GM21717 (cell line): ENCODE measurements at regions not wholly inside any gene's neighbourhood (a gene's known extent, or its start where the extent isn't known, plus 50 kb on each side); places are given as distances from the start of the nearest gene placed in this dataset.

Experiments
- ATAC-seq: cut with Tn5 transposase; IDR thresholded peaks from one replicate; pipeline ENCODE4 v1.9.1; 2021; ENCODE audit warnings: mild to moderate bottlenecking, moderate library complexity; ENCODE audit not compliant: unreplicated experiment

GRCh38 chr4:53818104-53818503 is 226.8 kb upstream of the LNX1 start:
- no peak for ATAC-seq

DNA sequence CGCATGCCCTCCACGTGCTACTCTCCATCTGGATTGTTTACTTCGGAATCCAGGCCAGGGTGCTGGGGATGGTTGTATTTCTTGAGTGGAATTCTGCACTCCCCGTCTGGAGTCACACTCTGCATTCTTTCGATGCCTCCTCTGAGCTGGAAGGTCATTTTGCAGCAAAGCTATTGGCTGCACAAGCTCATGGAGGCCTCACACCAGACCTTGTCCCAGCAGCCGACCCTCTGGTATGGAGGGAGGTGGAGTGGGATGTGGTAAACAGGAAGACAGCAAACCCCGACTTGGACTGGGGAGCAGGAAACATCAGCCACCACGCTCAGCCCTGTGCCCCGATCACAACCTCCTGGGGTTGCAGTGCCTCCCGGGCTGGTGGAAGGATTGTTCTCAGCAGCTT is 225.3 kb upstream of the LNX1 start:
- ATAC-seq: no peak

DNA sequence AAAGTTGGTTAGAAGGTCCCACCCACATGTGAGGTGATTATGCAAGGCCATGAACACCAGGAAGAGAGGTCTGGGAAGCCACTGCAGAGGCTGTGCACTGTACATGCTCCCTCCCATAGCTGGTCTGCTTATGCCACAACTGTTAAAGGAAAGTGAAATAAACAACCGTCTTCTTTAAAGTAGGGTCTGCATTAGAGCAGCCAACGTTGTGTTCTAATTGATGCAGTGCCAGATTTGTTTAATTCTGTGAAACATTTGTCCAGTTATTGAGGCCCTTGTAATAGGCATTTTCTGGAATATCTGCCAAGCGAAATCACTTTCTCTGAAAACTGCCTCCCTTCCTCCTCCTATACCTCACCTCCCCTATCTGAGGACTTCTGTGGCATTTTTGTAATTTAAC is 224.0 kb upstream of the LNX1 start:
- ATAC-seq: no peak

DNA sequence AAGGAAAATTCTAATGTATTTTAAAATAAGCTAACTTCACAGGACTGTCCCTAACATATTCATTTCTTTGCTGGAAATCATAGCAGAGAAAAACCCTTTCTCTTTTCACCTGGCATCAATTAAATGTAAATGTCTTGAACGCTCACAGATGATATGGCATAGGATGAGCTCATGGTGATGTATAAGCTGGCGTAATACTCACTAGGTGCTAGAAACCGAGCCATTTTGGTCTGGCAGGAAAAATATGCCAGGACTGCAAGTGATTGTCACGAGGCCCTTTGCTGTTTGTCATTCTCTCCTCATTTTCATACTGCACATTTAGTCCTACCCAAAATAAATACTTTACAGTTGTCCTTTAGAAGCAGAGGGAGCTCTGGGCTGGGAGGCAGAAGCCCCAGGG is 222.7 kb upstream of the LNX1 start:
- no peak for ATAC-seq

DNA sequence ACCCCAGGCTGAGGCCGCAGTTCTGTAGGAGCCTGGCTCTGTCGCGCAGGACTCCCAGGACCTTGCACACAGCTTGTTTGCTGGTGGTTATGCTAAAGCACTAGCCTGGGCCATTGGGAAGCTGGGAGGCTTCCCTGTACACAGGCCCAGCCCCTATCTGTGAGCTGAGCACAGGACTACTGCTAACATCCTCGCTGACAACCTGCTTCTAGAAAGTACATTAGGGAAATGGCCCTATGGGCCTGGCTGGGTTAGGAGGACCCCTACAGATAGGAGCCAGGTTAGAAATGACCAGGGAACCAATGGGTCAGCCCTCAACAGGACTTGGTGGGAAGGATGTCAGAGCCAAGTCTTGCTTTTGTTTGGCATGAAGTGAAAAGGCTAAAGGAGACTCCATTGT is 219.4 kb upstream of the LNX1 start:
- no peak for ATAC-seq

- no peak for ATAC-seq
Observed at GRCh38 chr4:53809816-53810215, 218.5 kb upstream of the LNX1 start.

GRCh38 chr4:53805291-53805690 is 214.0 kb upstream of the LNX1 start:
- ATAC-seq: no peak

- peak; percentile 49 for ATAC-seq
Observed at GRCh38 chr4:53804719-53805118, 213.4 kb upstream of the LNX1 start.

DNA sequence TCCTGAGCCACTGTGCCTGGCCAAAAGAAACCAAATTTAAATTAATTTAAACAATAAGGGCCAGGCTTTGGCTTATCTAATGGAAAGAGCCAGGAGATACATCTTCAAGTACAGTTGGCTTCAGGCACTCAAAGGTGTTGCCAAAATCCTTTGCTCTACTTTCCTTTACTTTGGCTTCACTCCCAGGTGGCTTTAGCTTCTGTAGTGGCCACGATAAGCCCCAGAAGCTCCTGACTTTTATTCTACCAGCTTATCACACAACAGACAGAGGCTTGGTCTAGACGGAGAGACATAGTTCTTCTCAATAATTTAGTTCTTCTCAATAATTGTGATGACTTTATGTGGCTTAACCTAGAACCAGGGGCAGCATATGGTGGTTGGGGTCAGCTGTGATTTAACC is 211.2 kb upstream of the LNX1 start:
- no peak for ATAC-seq

- ATAC-seq: no peak
Observed at GRCh38 chr4:53801373-53801772, 210.1 kb upstream of the LNX1 start.

DNA sequence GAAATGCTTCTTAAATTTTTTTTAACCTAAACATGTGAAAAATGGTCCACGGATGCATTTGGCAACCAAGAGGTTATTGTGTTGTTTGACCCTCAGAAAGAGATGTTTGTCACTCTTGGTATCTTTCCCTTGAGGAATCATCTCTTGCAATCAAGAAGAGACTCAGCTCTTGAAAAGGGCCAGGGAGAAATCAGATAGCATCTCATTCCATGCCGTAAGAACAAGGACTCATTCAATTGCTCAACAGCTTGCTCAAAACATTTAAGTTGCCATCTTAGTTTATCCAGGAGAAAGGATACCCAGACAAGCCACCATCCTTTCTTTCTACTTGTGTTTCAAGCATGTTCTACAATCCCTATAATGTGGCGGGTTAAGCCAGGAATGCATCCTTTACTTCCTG is 209.5 kb upstream of the LNX1 start:
- ATAC-seq: no peak

DNA sequence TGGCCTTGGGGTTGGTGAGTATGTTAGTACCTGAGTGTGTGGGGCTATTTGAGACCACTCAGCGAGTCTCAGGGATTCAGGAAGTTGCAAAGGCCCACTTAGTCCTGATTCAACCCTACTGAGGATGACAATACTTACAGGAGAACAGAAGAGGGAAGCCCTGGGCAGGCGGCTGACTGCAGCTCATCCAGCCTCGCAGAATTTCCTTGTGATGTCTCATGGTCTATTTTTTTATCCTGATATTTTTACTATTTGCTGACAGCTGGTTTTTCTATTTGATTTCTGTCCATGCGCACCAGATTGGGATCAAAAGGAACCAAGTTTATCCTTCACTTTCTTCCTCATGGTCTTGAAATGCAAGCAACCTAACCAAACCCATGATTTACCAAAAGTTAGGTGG is 201.8 kb upstream of the LNX1 start:
- no peak for ATAC-seq

GRCh38 chr4:53790286-53790685 is 199.0 kb upstream of the LNX1 start:
- no peak for ATAC-seq

DNA sequence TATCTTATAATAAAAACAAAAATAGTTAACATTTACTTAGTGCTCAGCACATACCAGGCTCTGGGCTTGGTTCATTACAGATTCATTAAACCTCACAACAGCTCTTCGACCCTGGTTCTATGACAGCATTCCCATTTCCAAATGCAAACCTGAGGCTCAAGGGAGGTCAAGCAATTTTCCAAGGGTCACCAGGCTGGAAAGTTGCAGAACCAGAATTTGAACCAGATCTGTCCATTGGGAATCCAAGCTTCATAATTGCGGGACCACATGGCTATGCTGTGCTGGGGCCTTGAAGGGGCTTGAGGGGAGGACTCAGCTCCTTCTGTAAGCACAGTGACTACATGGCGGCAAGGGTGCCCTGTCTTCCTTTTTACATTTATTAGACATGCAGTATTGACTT is 197.3 kb upstream of the LNX1 start:
- no peak for ATAC-seq

DNA sequence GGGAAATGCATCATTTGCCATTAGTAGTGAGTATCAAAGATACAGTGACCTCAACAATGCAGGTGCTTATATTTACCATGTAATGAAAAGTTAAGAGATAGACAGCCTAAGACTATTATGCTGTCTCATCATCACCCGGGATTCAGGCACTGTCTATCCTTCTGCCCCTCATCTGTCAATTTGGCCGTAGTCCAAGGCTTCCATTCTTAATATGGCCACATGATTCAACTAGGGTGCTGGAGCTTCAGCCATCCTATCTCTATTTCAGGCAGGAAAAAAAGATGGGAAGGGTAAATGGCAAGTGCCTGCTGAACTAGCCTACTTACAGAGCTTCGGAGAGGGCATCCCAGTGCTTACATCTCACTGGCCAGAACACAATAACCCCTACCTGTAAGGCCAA is 196.7 kb upstream of the LNX1 start:
- no peak for ATAC-seq

- no peak for ATAC-seq
Observed at GRCh38 chr4:53786632-53787031, 195.3 kb upstream of the LNX1 start.

- no peak for ATAC-seq
Observed at GRCh38 chr4:53785996-53786395, 194.7 kb upstream of the LNX1 start.

DNA sequence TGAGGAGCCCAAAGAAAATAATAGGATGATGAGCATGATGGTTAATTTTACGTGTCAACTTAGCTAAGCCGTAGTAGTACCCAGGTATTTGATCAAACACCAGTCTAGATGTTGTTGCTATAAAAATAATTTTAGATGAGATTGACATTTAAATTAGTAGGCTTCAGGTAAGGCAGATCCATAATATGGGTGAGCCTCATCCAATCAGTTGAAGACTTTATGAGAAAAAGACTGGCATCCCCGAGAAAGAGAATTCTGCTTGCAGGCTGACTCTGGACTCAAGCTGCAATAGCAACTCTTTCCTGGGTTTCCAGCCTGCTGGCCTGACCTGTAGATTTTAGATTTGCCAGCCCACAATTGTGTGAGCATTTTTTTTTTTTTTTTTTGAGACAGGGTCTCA is 192.8 kb upstream of the LNX1 start:
- no peak for ATAC-seq

GRCh38 chr4:53783208-53783859 is 192.0 kb upstream of the LNX1 start:
- ATAC-seq: no peak

DNA sequence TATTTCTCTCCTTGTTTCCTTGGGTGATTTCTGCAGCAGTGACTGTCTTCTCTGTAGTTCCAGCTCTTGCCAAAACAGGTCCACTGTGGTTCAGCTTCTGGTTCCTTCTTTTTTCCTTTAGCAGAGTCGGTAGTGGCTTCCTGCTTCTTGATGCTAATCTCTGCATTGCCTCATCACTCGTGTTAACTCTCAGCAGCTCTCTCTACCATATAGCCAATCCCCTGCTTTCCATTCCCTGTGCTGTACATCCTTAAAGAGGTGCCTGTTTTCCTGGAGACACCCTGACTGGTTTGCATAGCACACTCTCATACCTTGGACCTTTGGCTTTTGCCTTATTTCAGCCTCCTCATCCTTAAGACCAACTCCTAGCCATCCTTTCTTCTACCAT is 191.2 kb upstream of the LNX1 start:
- ATAC-seq: no peak

GRCh38 chr4:53781629-53782457 is 190.6 kb upstream of the LNX1 start:
- ATAC-seq: no peak

DNA sequence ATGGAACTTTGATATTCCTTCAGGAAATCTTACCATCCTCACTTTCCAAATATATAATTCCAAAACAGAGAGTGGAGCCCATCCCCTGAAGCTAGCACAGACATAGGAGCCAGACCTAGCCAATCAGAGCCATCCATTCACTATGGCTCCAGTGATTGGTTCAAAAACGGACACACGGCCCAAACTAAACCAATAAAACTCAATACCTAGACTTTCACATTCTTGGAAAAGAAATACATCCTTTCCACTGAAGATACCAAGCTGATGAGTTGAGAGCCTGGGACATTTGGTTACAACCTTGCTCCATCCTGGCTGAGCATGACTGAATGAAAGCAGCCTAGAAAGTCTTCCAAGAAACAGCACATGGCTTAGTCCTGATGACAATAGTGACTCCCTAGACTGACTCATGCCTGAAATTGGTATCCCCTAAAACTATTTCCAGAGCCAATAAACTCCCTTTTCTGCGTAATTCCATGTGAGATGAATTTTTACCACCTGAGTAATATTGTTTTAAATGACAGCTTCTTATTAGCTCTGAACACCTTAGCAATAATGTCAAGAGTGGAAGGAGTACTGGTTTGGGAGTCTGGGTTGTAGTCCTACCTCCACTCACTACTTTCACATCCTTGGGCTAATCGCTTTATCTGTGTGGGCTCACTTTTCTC is 189.6 kb upstream of the LNX1 start:
- ATAC-seq: no peak
